ENCODE measurements at regions not wholly inside any gene's neighbourhood (a gene's known extent, or its start where the extent isn't known, plus 50 kb on each side); places are given as distances from the start of the nearest gene placed in this dataset.

- TF ChIP-seq EZH2 (IDR thresholded peaks at IDR 0.05; ENCODE audit: insufficient read depth, low read length): no peak
- TF ChIP-seq, protein P1, sequence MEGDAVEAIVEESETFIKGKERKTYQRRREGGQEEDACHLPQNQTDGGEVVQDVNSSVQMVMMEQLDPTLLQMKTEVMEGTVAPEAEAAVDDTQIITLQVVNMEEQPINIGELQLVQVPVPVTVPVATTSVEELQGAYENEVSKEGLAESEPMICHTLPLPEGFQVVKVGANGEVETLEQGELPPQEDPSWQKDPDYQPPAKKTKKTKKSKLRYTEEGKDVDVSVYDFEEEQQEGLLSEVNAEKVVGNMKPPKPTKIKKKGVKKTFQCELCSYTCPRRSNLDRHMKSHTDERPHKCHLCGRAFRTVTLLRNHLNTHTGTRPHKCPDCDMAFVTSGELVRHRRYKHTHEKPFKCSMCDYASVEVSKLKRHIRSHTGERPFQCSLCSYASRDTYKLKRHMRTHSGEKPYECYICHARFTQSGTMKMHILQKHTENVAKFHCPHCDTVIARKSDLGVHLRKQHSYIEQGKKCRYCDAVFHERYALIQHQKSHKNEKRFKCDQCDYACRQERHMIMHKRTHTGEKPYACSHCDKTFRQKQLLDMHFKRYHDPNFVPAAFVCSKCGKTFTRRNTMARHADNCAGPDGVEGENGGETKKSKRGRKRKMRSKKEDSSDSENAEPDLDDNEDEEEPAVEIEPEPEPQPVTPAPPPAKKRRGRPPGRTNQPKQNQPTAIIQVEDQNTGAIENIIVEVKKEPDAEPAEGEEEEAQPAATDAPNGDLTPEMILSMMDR (IDR thresholded peaks at IDR 0.05; ENCODE audit: insufficient read depth, low read depth, low read length): no peak
- H3K4me2 ChIP-seq (ENCODE audit: low read length): no peak overlapping the region
- Mint-ChIP-seq H3K4me1 (ENCODE audit: low read depth, unreplicated experiment) (no peaks in the 10 kb centered on the region), H3K4me3 (ENCODE audit: unreplicated experiment) (no peak overlapping the region), H3K36me3 (ENCODE audit: low read depth, unreplicated experiment) (no peaks in the 10 kb centered on the region), H3K27ac (ENCODE audit: unreplicated experiment) (no peak overlapping the region), H3K27me3 (ENCODE audit: low read depth, unreplicated experiment) (peaks cover 11% of the 10 kb centered on the region), H3K9me3 (ENCODE audit: unreplicated experiment) (no peaks in the 10 kb centered on the region)
- H3K9me3 ChIP-seq (ENCODE audit: insufficient read depth, low read depth, low read length): peaks cover 4% of the 10 kb centered on the region
- H3K4me3 ChIP-seq (ENCODE audit: insufficient read depth, low read depth, low read length): no peak overlapping the region
- no peaks in the 10 kb centered on the region for H3K36me3 ChIP-seq (ENCODE audit: insufficient read depth, low read length)
- no peak overlapping the region for H3K9ac ChIP-seq (ENCODE audit: low read length)
- no peak for DNase-seq (ENCODE audit: low read depth)
- no peak for FAIRE-seq
- H3K79me2 ChIP-seq (ENCODE audit: insufficient read depth, low read length): no peaks in the 10 kb centered on the region
- H2AFZ ChIP-seq (ENCODE audit: low read depth, low read length): no peak overlapping the region
- no peak overlapping the region for H3K27ac ChIP-seq (ENCODE audit: low read depth, low read length)
- H4K20me1 ChIP-seq (ENCODE audit: insufficient read depth, low read length): no peaks in the 10 kb centered on the region
- H3K27me3 ChIP-seq (ENCODE audit: insufficient read depth, low read length): no peaks in the 10 kb centered on the region
- no peaks in the 10 kb centered on the region for H3K4me1 ChIP-seq (ENCODE audit: insufficient read depth, low read length)
These were observed 154.0 kb downstream of the RWDD3 start for GRCh38 chr1:95388031-95388430.

DNA sequence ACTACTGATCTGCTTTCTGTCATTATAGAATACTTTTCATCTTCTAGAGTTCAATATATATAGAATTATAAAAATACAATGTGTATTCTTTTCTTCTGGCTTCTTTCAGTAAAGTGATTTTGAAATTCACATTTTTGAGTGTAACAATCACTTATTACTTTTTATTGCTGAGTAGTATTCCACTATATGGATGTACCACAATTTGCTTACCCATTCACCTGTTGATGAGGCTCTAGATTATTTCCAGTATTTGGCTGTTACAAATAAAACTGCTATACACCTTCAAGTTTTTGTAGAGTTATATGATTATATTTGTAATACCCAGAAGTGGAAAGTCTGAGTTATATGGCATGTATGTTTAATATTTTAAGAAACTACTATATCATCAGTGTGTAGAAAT lies 159.4 kb downstream of the RWDD3 start:
- peaks cover 2% of the 10 kb centered on the region for H3K27me3 Mint-ChIP-seq (ENCODE audit: low read depth, unreplicated experiment)
- H3K4me1 Mint-ChIP-seq (ENCODE audit: low read depth, unreplicated experiment): no peaks in the 10 kb centered on the region

GRCh38 chr1:95396557-95396956 lies 162.5 kb downstream of the RWDD3 start:
- no peaks in the 10 kb centered on the region for H3K36me3 ChIP-seq (ENCODE audit: insufficient read depth, low read length)
- no peak overlapping the region for H2AFZ ChIP-seq (ENCODE audit: low read depth, low read length)
- no peaks in the 10 kb centered on the region for H3K27me3 ChIP-seq (ENCODE audit: insufficient read depth, low read length)
- H3K4me3 Mint-ChIP-seq (ENCODE audit: unreplicated experiment): no peak overlapping the region
- H3K9me3 Mint-ChIP-seq (ENCODE audit: unreplicated experiment): no peaks in the 10 kb centered on the region
- H3K9ac ChIP-seq (ENCODE audit: low read length): no peak overlapping the region
- no peak overlapping the region for H3K27ac Mint-ChIP-seq (ENCODE audit: unreplicated experiment)
- FAIRE-seq (no peak), DNase-seq (ENCODE audit: low read depth) (no peak)
- H3K36me3 Mint-ChIP-seq (ENCODE audit: low read depth, unreplicated experiment): no peaks in the 10 kb centered on the region
- H3K9me3 ChIP-seq (ENCODE audit: insufficient read depth, low read depth, low read length): no peaks in the 10 kb centered on the region
- H3K4me1 Mint-ChIP-seq (ENCODE audit: low read depth, unreplicated experiment): no peaks in the 10 kb centered on the region
- H4K20me1 ChIP-seq (ENCODE audit: insufficient read depth, low read length): no peaks in the 10 kb centered on the region
- TF ChIP-seq, protein P1 (IDR thresholded peaks at IDR 0.05; ENCODE audit: insufficient read depth, low read depth, low read length): no peak
- TF ChIP-seq EZH2 (IDR thresholded peaks at IDR 0.05; ENCODE audit: insufficient read depth, low read length): no peak
- no peaks in the 10 kb centered on the region for H3K27me3 Mint-ChIP-seq (ENCODE audit: low read depth, unreplicated experiment)
- H3K4me3 ChIP-seq (ENCODE audit: insufficient read depth, low read depth, low read length): no peak overlapping the region
- H3K4me1 ChIP-seq (ENCODE audit: insufficient read depth, low read length): no peaks in the 10 kb centered on the region
- H3K79me2 ChIP-seq (ENCODE audit: insufficient read depth, low read length): no peaks in the 10 kb centered on the region
- H3K4me2 ChIP-seq (ENCODE audit: low read length): no peak overlapping the region
- H3K27ac ChIP-seq (ENCODE audit: low read depth, low read length): no peak overlapping the region

More for the DNA sequence above, 159.4 kb downstream of the RWDD3 start:
- Histone ChIP-seq H3K27me3 (ENCODE audit: insufficient read depth, low read length) (no peaks in the 10 kb centered on the region), H3K9ac (ENCODE audit: low read length) (no peak overlapping the region), H3K36me3 (ENCODE audit: insufficient read depth, low read length) (no peaks in the 10 kb centered on the region), H3K9me3 (ENCODE audit: insufficient read depth, low read depth, low read length) (no peaks in the 10 kb centered on the region), H3K4me1 (ENCODE audit: insufficient read depth, low read length) (no peaks in the 10 kb centered on the region), H4K20me1 (ENCODE audit: insufficient read depth, low read length) (no peaks in the 10 kb centered on the region), H2AFZ (ENCODE audit: low read depth, low read length) (no peak overlapping the region), H3K27ac (ENCODE audit: low read depth, low read length) (no peak overlapping the region), H3K79me2 (ENCODE audit: insufficient read depth, low read length) (no peaks in the 10 kb centered on the region), H3K4me3 (ENCODE audit: insufficient read depth, low read depth, low read length) (no peak overlapping the region), H3K4me2 (ENCODE audit: low read length) (no peak overlapping the region)
- no peaks in the 10 kb centered on the region for H3K9me3 Mint-ChIP-seq (ENCODE audit: unreplicated experiment)
- H3K4me3 Mint-ChIP-seq (ENCODE audit: unreplicated experiment): no peak overlapping the region
- no peak for FAIRE-seq
- TF ChIP-seq, protein P1 (IDR thresholded peaks at IDR 0.05; ENCODE audit: insufficient read depth, low read depth, low read length): no peak
- H3K27ac Mint-ChIP-seq (ENCODE audit: unreplicated experiment): no peak overlapping the region
- no peak for DNase-seq (ENCODE audit: low read depth)
- no peaks in the 10 kb centered on the region for H3K36me3 Mint-ChIP-seq (ENCODE audit: low read depth, unreplicated experiment)

Measured in astrocyte (in vitro differentiated cells and primary cell).